HuH-7.5 (cell line): ENCODE measurements at regions not wholly inside any gene's neighbourhood (a gene's known extent, or its start where the extent isn't known, plus 50 kb on each side); places are given as distances from the start of the nearest gene placed in this dataset.
"Not testable (repeated sequence)": the region's sequence is repeated elsewhere in the genome, so short reads cannot be mapped to it uniquely, and the experiment has no call there.

ENCODE experiments used
- DNase-seq: peaks from one replicate; pipeline ENCODE4 v3.0.0; 2011; ENCODE audit warnings: low spot score

DNA sequence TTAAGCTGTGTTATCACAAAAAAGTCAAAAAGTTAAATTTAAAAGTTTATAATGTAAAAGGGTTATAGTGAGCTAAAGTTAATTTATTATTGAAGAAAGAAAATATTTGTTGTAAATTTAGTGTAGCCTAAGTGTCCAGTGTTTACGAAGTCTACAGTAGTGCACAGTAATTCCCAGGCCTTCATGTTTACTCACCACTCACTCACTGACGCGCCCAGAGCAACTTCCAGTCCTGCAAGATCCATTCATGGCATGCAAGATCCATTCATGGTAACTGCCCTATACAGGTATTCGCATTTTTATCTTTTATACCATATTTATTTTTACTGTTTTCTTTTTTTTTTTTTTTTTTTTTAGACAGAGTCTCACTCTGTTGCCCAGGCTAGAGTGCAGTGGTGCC, 69.5 kb downstream of the TPRA1 start:
- DNase-seq = no peak

- no peak for DNase-seq
Measured at GRCh38 chr3:127518456-127519081, 72.0 kb downstream of the TPRA1 start.

DNA sequence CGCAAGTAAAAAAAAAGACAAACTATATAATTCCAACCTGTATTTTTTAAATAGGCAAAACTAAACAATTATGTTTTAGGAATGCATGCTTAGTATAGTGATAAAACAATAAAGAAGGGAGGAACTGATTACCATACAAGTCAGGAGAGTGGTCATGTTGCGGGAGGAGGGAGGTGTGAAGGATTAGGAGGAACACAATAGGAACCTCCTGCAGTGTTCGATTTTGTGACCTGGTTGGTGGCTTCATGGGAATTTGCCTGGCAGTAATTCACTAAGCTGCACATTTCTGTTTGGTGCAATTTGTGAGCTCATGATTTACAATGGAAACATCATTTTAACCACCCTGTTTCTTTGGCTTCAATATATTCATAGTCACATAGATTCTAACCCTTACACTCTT, 78.3 kb downstream of the TPRA1 start:
- DNase-seq = no peak

GRCh38 chr3:127501177-127501576, 89.4 kb downstream of the TPRA1 start:
- no peak for DNase-seq

- no peak for DNase-seq
Measured at GRCh38 chr3:127497676-127498075, 92.9 kb downstream of the TPRA1 start.

GRCh38 chr3:127497166-127497565, 93.4 kb downstream of the TPRA1 start:
- DNase-seq = no peak

DNA sequence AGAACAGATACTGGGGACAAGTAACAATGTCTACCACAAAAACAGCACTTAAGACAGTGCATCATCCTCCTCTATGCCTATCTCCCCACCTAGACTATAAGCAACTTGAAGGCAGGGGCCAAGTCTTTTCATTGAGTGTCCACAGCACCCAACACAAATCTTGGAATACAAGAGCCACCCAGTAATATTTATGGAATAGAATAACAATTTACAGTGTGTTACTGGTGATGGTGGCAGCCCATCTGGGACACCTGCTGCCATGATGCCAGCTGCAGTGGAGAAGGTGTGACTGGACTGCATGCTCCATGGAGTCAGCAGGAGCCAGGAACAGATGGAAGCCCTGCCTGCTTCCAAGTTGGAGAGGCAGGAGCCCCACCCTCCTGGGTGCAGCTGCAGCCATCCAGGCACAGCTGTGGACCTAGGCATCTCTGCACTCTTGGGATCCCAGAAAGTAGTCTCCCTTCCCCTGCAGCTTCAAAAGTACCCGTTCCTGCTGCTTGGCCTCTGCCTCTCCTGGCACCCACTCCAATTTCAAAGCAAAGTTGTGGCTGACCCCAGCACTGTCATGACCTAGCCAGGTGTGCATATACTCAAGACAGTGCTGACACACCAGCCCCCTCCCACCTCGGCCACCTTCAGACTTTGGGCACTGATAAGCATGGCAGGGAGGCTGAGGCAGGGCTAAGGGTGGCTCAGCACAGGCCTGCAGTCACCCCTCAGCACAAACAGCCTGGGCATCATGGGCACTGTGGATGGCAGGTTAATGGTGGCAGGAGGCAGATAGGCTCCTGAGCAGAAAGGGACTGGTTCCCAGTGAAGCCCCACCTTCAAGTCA, 94.5 kb downstream of the TPRA1 start:
- no peak for DNase-seq

DNA sequence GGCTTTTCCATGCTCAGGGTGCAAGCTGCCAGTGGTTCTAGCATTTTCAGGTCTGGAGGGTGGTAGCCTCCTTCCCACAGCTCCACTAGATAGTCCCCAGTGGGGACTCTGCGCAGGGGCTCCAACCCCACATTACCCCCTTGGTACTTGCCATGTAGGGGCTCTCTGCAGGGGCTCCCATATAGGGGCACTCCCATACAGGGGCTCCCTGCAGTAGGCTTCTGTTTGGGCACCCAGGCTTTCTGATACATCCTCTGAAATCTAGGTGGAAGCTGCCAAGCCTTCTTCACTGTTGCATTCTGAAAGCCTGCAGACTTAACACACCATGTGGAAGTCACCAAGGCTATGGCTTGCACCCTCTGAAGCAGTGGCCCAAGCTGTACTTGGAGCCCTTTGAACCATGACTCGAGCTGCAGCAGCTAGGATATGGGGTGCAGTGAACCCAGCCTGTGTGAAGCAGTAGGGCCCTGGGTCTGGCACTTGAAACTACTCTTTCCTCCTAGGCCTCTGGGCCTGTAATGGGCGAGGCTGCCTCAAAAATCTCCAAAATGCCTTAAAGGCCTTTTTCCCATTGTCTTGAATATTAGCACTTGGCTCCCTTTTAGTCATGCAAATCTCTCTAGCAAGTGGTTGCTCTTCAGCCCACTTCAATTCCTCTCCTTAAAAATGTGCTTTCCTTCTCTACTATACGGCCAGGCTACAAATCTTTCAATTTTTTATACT, 96.4 kb downstream of the TPRA1 start:
- DNase-seq = no peak

GRCh38 chr3:127492426-127492825, 98.1 kb downstream of the TPRA1 start:
- DNase-seq = no peak

- DNase-seq = no peak
Measured at GRCh38 chr3:127491909-127492308, 98.6 kb downstream of the TPRA1 start.

DNA sequence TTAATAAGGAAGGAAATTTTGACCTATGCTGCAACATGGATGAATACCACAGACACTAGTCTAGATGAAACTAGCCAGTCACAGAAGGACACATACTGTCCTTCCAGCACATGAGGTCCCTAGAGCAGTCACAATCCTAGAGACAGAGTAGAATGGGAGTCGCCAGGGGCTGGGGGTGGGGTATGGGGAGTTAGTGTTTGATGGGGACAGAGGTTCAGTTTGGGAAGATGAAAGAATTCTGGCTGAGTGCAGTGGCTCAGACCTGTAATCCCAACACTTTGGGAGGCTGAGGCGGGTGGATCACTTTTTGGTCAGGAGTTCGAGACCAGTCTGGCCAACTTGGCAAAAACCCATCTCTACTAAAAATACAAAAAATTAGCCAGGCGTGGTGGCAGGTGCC, 99.2 kb downstream of the TPRA1 start:
- no peak for DNase-seq

DNA sequence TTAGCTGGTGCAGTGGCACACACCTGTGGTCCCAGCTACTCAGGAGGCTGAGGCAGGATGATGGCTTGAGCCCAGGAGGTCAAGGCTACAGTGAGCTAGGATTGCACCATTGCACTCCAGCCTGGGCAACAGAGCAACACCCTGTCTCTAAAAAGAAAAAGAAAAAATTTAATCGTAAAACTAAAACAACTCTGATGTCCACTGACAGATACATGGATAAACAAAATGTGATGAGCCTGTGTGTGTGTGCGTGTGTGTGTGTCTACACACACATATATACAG, 99.6 kb downstream of the TPRA1 start:
- DNase-seq = not testable (repeated sequence)

DNA sequence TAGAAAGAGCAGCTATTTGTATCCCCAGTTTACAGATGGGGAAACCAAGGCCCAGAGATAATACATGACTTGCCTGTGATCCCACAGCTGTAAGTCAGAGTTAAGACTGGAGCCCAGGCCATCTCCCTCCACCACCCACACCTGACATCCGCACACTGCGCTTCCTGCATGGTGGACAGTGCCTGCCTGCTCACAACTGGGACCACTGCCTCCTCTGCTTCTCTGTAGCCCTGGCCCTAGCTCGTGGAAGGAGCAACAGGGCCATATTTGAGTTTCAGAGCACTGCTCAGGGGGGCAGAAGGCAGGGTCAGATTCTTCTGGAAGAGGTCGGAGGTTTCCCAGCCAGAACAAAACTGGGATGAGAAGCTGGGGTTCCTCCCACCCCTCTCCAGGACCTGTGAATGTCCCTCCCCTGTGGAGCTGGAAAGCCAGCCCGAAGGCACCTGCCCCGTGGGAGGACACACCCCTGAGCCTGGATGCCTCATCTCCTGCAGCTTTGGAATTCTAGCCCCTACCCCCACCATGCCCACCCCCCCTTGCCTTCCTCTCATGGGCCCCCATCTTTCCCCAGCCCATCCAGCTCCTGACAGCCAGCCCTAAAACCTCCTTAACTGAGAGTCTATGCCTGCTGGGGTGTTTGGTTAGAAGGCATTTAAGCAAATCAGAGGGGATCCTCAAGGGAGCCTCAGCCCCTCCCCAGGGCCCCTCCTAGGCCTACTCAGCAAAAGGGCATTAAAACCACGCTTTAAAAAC, 100.1 kb downstream of the TPRA1 start:
- DNase-seq = no peak

DNA sequence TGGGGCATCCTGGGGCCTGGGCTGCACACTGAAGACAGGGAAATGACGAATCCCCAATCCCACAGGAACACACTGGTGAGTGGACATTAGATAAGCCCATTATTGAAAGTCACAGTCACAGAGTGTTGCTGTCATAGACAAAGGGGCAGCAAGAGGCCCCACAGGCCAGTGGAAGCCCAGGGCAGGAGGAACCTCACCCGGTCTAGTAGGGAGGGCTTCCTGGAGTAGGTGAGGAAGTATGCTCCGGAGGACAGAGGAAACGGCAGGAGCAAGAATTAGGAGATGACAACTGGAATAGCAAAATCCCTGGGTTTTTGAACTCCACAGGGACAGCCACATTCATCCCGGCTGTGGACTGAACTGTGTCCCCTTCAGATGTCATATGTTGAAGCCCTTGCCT, 101.2 kb downstream of the TPRA1 start:
- DNase-seq = no peak

- no peak for DNase-seq
Measured at GRCh38 chr3:127488740-127489139, 101.8 kb downstream of the TPRA1 start.

- no peak for DNase-seq
Measured at GRCh38 chr3:127488141-127488672, 102.3 kb downstream of the TPRA1 start.

- DNase-seq = no peak
Measured at GRCh38 chr3:127487196-127487595, 103.3 kb downstream of the TPRA1 start.

GRCh38 chr3:127486321-127486944, 104.1 kb downstream of the TPRA1 start:
- no peak for DNase-seq

DNA sequence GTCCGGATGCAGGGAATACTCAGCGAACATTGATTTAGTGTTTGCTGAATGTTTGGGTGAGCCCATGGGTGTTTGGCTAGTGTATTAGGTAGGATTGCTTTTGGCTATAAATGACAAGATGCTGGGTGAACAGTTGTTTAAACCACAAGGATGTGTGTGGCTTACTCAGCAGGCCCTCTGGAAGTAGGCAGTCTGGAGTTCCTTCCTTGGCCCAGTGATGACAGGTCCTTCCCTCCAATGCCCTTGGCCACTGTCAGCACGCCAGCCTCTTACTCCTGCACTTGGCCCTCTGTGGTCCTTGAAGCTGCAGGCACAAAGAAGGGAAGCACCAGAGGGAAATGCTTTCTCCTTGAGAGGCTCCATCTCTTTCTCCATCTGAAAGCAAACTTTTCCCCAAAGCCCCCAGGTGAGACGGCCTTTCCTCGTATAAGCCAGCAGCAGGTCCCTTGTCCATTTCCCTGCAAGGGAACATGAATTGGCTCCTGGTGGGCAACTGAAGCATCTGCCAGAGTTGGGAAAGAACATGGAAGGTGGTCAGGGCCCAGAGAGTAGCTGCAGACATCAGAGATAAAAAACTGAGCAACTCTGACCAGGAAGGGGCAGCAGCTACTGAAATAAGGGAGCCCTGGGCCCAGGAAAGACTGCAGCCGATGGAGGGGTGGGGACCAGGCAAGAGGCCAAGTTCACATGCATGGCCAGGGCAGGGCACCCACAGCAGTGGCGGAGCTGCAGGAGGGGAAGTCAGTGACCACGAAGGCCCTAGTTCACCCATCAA, 105.0 kb downstream of the TPRA1 start:
- no peak for DNase-seq

- no peak for DNase-seq
Measured at GRCh38 chr3:127484601-127485388, 105.7 kb downstream of the TPRA1 start.
